HG03135 (cell line): ENCODE measurements at regions not wholly inside any gene's neighbourhood (a gene's known extent, or its start where the extent isn't known, plus 50 kb on each side); places are given as distances from the start of the nearest gene placed in this dataset.
"Not testable (repeated sequence)": the region's sequence is repeated elsewhere in the genome, so short reads cannot be mapped to it uniquely, and the experiment has no call there.

Experiments used
- ATAC-seq: cut with Tn5 transposase; IDR thresholded peaks from one replicate; pipeline ENCODE4 v1.9.1; 2021; ENCODE audit warnings: mild to moderate bottlenecking, moderate library complexity; ENCODE audit not compliant: unreplicated experiment

- no peak for ATAC-seq
Observed at GRCh38 chr12:9342614-9343353, 134.6 kb upstream of the PZP start.

DNA sequence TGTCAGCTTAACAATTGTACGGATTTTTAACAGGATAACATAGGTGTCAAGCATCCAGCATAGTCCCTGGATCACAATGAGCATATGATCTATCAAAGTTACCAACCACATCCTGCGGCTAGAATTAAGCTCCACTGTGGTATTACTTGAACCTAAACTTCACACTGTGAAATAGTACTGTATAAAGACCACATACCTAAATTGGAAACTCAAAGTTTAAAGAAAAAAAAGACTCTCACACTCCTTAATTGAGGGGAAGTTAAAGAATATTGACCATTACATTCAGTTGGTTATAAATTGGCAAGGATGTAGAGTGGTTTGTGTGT lies 133.0 kb upstream of the PZP start:
- no peak for ATAC-seq

DNA sequence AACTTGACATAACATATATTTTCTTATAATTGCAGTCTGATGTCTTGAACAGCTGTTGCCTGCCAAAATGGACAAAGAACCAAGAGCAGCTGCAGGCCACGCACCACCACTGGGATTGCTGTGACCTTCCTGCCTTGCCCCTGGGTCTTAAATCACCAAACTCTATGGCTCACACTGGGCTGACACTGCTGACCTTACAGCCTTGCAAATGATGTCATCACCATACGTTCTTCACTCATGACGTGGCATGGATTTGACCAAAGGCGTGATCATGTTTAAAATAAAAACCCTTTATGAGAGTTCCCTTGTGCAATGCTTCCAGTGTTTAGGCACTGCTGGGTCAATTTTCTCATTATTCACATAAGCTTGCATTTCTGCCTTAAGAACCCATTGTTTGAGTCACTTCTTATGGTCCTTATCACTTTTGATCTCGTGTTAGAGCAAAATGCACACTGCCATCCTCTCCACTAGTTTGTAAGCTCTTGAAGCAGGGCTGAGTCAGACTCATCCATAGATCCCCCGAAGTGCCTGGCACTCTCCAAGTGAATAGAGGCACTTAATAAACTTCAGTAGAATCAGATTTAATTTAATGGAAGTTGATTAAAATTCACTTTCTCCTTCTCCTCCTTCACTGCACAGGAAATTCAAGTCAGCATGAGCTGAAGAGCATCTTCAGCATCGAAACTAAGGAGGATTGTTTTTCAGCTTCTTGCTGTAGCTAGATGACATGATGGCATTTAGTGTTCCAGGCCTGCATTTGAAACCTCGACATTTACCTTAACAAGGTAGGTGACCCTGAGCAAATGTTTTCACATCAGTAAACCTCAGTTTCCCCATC lies 132.4 kb upstream of the PZP start:
- no peak for ATAC-seq

- no peak for ATAC-seq
Observed at GRCh38 chr12:9337656-9338055, 129.5 kb upstream of the PZP start.

- ATAC-seq, result not testable (repeated sequence)
Observed at GRCh38 chr12:9336375-9337011, 128.3 kb upstream of the PZP start.

GRCh38 chr12:9335867-9336266 lies 127.7 kb upstream of the PZP start:
- no peak for ATAC-seq

GRCh38 chr12:9334964-9335363 lies 126.8 kb upstream of the PZP start:
- no peak for ATAC-seq

- ATAC-seq, result no peak
Observed at GRCh38 chr12:9334041-9334692, 126.0 kb upstream of the PZP start.

GRCh38 chr12:9333161-9333560 lies 125.0 kb upstream of the PZP start:
- ATAC-seq, result no peak

- ATAC-seq, result no peak
Observed at GRCh38 chr12:9332564-9332963, 124.4 kb upstream of the PZP start.

GRCh38 chr12:9331218-9331626 lies 123.0 kb upstream of the PZP start:
- no peak for ATAC-seq

- no peak for ATAC-seq
Observed at GRCh38 chr12:9329019-9329418, 120.8 kb upstream of the PZP start.

DNA sequence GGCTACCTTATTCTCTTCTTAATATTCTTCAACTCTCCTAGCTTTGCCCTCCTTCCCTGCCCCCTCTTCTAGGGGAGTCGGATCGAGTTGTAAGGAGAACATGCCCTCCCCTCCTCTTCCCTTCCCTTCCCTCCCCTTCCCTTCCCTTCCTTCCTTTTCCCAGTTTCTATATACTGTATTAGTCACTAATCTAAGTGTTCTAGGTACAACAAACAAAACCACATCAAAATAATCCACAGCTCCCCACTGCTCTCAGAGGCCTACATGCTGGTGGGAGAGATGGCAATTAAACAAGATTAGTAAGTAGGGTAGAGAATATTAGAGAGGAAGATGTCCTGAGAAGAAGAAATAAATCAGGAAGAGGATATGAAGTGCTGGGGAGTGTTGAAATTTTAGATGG lies 119.9 kb upstream of the PZP start:
- ATAC-seq, result no peak

DNA sequence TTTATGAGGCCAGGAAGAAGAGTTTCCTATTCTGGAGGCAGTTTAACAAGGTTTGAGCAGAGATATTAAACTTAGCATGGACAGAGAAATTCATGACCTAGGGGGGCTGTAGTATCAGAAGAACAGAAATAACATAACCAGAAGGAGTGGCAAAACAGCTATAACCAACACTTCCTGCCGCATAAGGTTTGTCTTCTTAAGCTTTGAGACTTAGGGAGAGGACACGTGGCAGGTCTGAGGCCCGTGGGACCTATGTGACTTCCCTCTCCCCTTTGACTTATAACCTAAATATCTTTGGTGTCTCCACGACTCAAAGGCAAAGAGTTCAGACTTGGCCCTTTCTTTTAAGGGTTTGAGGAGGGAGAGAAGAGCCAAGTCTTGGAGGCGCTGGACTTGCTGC lies 119.1 kb upstream of the PZP start:
- no peak for ATAC-seq

DNA sequence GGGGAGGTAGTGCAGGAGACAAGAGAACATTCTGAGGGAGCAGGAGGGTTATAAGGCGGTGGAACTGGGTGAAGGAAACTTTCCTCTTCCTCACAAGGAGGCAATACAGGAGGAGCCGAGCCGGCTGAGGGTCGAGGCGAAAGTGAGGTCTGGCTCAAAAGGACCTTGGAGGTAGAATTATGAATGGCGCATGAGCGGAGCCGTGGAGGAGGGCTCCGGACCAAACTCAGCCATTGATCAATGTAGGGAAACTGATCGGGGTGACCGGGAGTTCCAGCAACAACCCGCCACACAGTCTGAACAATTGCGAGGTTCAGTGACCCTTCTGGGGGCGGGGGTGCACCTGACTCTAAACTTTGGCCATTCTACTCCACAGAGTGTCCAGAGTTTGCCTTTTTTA lies 118.7 kb upstream of the PZP start:
- not testable (repeated sequence) for ATAC-seq

DNA sequence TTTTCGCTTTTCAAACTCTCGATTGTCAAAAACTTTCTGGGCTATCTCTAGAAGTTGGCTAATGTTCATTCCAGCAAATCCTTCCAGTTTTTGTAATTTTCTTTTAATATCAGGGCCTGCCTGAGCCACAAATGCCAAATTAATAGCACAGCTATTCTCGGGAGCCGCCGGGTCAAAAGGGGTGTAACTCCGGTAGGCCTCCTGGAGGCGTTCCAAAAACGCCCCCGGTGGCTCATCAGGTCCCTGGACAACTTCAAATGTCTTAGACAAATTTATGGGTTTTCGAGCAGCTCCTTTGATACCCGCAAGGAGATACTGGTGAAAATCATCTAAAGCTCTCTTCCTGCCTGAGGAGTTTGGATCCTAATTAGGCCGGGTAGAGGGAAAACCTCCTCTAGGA lies 117.9 kb upstream of the PZP start:
- ATAC-seq, result no peak

DNA sequence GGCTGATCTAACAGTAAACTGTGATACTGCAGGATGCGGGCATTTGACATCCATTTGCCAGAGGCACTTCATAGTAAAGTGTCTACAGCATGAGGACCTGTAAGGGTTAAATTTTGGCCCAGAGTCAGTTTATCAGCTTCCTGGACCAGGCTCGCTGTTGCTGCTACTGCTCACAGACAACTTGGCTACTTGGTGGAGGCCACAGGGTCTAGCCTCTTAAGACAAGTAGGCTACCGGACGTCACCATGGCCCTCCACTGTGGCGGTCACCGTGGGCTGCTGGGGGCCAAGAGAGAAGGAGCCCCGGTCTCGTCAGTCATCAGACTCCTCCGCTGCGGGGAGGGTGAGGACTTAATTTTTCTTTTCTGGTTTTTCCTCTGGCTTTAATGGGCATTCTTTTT lies 117.3 kb upstream of the PZP start:
- no peak for ATAC-seq

GRCh38 chr12:9324782-9325181 lies 116.6 kb upstream of the PZP start:
- ATAC-seq, result no peak

- no peak for ATAC-seq
Observed at GRCh38 chr12:9323144-9323681, 115.0 kb upstream of the PZP start.

DNA sequence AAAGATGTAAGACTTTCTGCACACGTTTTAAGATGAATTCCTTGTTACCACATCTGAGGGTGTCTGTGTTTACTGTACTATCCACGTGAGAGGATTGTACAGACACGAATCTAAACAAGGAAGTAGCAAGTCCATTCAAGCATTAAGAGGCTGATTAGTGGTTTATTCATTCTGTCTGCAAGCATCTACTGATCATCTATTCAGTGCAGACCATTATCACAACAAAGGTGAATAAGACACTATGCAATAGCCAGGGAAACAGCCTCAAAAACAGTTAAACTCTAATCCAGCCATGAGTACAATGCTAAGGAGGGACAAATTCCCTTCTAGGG lies 111.6 kb upstream of the PZP start:
- ATAC-seq, result no peak

DNA sequence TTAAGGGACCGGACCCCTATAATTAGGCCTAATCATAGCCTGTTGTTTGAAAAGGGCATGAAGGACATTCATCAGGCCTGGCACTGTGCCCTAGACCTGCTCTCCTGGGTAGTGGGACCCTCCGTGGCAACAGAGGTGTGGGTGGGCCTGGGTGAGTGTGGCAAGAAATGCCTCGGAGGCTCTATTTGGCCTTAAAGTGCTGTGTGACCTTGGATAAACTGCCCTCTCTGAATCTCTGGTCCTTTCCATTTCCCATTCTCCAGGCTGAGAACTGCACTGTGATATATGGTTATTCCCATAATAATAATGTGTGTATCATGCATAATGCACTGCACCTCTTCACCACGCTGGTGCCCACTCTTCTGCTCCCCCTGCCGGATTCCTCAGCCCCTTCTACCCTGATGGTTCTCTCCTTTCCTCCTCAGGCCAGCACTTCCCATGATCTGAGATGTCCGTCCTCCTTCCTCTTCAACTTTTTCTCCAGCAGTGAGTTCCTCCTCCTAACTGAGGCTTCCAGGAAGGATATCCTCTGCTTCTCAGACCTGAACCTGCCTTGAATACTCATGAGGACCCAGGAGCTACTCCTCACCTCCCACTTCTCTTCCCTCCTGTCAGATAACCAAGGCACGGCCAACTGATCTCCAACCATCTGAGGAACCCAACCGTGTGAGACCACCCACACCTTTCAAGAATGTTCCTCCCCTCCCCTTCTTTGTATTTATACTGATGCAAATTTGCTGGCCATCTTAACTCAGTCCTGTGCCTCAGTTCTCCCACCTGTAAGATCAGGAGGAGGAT lies 111.0 kb upstream of the PZP start:
- no peak for ATAC-seq
